GM12873 (cell line): ENCODE measurements at regions not wholly inside any gene's neighbourhood (a gene's known extent, or its start where the extent isn't known, plus 50 kb on each side); places are given as distances from the start of the nearest gene placed in this dataset.

Experiments
- TF ChIP-seq, protein P1 (sequence below): IDR thresholded peaks from 2 replicates; pipeline ENCODE4 v1.5.1; 2012; ENCODE audit warnings: low read depth, mild to moderate bottlenecking, moderate library complexity, low read length, control low read depth; ENCODE audit not compliant: insufficient read depth; ENCODE audit errors: missing control alignments

DNA sequence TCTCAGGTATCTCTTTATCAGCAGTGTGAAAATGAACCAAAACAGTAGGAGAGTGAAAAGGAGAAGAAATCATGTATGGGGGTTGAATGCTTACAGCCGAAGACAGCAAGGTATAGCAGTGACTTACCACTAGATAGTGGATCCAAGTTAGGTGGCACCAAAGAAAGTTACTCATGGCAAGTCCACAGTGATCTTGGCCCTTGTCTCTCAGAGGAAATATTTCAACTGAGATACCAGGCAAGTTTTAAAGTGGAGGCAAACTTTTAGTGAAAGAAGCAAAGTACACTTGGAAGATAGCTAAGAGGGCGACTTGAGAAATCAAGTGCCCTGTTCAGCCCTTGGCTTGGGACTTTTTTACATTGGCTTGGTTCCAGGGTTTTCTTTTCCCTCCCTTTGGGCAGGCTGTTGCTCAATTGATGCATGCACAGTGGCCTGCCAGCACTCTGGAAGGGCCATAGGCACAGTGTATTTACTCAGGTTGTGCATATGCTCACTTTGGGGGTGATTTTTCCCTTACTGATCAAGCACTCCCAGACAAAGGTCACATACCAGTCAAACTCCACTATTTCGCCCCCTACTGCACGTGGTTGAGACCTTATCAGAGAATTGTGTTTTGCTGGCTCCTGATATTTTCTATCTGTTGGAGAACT, 329.5 kb upstream of the KHDRBS2 start:
- TF ChIP-seq, protein P1, sequence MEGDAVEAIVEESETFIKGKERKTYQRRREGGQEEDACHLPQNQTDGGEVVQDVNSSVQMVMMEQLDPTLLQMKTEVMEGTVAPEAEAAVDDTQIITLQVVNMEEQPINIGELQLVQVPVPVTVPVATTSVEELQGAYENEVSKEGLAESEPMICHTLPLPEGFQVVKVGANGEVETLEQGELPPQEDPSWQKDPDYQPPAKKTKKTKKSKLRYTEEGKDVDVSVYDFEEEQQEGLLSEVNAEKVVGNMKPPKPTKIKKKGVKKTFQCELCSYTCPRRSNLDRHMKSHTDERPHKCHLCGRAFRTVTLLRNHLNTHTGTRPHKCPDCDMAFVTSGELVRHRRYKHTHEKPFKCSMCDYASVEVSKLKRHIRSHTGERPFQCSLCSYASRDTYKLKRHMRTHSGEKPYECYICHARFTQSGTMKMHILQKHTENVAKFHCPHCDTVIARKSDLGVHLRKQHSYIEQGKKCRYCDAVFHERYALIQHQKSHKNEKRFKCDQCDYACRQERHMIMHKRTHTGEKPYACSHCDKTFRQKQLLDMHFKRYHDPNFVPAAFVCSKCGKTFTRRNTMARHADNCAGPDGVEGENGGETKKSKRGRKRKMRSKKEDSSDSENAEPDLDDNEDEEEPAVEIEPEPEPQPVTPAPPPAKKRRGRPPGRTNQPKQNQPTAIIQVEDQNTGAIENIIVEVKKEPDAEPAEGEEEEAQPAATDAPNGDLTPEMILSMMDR = no peak

DNA sequence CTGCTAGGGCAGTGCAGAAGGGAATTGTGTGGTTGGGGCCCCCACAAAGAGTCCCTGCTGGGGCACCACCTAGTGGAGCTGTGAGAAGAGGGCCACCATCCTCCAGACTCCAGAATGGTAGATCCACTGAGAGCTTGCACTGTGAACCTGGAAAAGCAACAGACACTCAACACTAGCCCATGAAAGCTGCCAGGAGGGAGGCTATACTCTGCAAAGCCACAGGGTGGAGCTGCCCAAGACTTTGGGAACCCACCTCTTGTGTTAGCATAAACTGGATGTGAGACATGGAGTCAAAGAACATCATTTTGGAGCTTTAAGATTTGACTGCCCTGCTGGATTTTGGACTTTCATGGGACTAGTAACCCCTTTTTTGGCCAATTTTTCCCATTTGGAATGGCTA, 328.4 kb upstream of the KHDRBS2 start:
- TF ChIP-seq, protein P1 = no peak

DNA sequence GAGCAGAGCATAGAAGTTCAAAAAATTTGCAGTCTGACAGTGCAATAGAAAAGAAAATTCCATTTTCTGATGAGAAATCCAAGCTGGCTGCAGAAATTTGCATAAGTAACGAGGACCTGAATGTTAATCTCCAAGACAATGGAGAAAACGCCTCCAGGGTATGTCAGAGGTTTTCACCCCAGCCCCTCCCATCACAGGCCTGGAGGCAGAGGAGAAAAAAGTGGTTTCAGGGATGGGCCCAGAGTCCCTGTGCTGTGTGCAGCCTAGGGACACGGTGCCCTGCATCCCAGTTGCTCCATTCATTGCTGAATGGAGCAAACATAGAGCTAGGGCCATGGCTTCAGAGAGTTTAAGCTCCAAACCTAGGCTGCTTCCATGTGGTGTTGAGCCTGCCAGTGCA, 327.9 kb upstream of the KHDRBS2 start:
- TF ChIP-seq, protein P1 = no peak

DNA sequence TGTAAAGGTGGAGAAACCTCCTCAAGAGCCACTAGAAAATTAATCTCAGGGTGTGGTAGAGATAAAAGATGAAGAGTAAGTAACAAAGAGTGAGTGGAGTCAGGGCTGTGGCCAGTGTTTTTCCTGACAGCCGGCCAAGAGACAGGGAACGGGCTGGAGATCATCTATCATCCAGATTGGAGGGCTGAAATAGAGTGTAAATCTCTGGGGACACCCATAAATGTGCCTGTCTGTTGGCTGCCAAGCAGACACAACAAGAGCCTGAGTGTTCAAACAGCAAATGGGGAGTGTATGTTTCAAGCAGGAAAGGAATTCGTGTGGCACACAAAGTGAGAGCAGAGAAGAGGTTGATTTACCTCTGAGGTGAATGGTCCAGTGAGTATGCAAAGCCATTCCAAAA, 326.4 kb upstream of the KHDRBS2 start:
- TF ChIP-seq, protein P1 = no peak

DNA sequence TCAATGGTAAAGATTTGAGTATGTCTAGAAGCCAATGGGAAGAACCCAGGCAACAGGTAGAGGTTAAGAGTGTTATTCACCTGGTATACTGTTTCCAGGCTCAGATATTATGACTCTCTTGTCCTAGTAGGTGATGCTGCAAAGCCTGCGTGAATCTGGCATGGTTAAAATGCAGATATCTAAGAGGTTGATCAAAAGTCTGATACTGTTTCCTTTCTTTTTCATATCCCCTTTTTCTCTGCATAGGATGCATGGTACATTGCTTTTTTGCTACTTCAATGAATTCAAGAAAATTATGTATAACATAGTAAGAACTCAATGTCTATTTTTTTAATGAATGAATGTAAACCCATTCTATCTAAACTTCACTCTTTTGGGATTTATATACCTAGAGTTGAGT, 284.3 kb upstream of the KHDRBS2 start:
- TF ChIP-seq, protein P1 = no peak

DNA sequence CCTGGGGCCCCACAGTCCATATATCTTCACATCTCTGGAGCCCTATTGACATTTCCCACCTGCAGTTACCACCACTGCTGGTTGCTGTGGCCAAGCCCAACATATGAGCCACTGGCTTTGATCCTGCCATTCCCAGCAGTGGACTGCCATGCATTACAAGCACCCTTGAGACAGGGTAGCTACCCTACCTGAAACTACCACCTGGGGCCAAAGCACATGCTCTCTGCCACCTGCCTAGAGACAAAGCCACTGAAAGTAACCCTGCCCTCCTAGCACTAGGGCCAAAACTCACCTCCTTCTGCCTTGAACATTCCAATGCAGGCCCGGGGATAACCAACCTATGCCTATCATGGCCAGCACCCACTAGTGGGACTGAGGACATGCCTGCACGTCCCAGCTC, 255.5 kb upstream of the KHDRBS2 start:
- TF ChIP-seq, protein P1 = no peak

DNA sequence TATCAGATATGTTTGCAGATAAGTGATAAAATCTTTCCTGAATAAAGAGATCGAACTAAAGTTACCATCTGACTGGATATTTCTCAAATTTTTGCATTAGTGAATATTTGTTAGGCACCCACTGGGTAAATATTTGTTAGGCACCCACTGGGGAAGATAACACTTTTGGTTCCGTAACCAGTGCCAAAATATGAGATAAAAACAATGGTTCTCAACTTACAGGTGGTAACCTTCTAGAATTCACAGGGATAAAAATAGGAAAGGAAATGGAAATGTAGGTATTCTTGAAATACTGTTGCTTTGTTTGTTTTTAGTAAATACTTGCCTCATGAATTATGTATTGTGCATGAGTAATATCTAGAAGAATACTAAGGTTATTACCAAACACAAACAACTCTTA, 245.0 kb upstream of the KHDRBS2 start:
- TF ChIP-seq, protein P1 = no peak
